Neuronal stem cell (in vitro differentiated cells): ENCODE measurements at regions not wholly inside any gene's neighbourhood (a gene's known extent, or its start where the extent isn't known, plus 50 kb on each side); places are given as distances from the start of the nearest gene placed in this dataset.

Experiments used
- DNase-seq: peaks from one replicate; pipeline ENCODE4 v3.0.0-alpha.2; 2013; ENCODE audit warnings: low spot score
- H2AFZ ChIP-seq: one replicate; pipeline ENCODE4 v1.6.1; 2013; ENCODE audit warnings: mild to moderate bottlenecking, low read length, inconsistent platforms
- H2AK5ac ChIP-seq: 2 replicates; pipeline ENCODE4 v1.6.1; 2013; ENCODE audit warnings: low read depth, mild to moderate bottlenecking, inconsistent platforms, low read length, moderate library complexity, mixed read lengths
- H2BK120ac ChIP-seq: 2 replicates; pipeline ENCODE4 v1.6.1; 2013; ENCODE audit warnings: low read depth, mild to moderate bottlenecking, inconsistent platforms, low read length, moderate library complexity, mixed read lengths
- H2BK12ac ChIP-seq: one replicate; pipeline ENCODE4 v1.6.1; 2013; ENCODE audit warnings: low read length, inconsistent platforms
- H2BK15ac ChIP-seq: 2 replicates; pipeline ENCODE4 v1.6.1; 2013; ENCODE audit warnings: mild to moderate bottlenecking, low read length, inconsistent platforms, mixed read lengths
- H2BK5ac ChIP-seq: one replicate; pipeline ENCODE4 v1.6.1; 2013; ENCODE audit warnings: inconsistent platforms, mild to moderate bottlenecking, low read length, moderate library complexity
- H3K14ac ChIP-seq: one replicate; pipeline ENCODE4 v1.6.1; 2013; ENCODE audit warnings: low read length, inconsistent platforms
- H3K18ac ChIP-seq: 2 replicates; pipeline ENCODE4 v1.6.1; 2013; ENCODE audit warnings: low read length, inconsistent platforms
- H3K23ac ChIP-seq: 2 replicates; pipeline ENCODE4 v1.6.1; 2013; ENCODE audit warnings: low read depth, mild to moderate bottlenecking, mixed read lengths, low read length, inconsistent platforms; ENCODE audit not compliant: poor library complexity
- H3K27ac ChIP-seq: replicated peaks from 3 replicates; pipeline ENCODE4 v1.5.1; 2013; ENCODE audit warnings: low read length, inconsistent platforms
- H3K27me3 ChIP-seq, 3 experiments: 2 replicates each; pipeline ENCODE4 v1.6.1; 2013; ENCODE audit warnings: low read length in 3 of 3, mild to moderate bottlenecking in 2 of 3, inconsistent platforms in 1 of 3, low read depth in 1 of 3, mixed read lengths in 1 of 3, moderate library complexity in 1 of 3; ENCODE audit not compliant: control insufficient read depth in 3 of 3, insufficient read depth in 3 of 3
- H3K36me3 ChIP-seq, 2 donors: replicated peaks in 1 of 2; 2 replicates each; pipeline ENCODE4 v1.6.1; 2013; ENCODE audit warnings: low read length in 2 of 2; ENCODE audit not compliant: control insufficient read depth in 2 of 2, insufficient read depth in 2 of 2
- H3K4ac ChIP-seq: 2 replicates; pipeline ENCODE4 v1.6.1; 2013; ENCODE audit warnings: inconsistent platforms, mild to moderate bottlenecking, low read length, moderate library complexity
- H3K4me1 ChIP-seq, 2 donors: 1 replicate in 1 of 2; 2 replicates in 1 of 2; pipeline ENCODE4 v1.6.1; 2013; ENCODE audit warnings: low read length in 2 of 2, low read depth in 1 of 2; ENCODE audit not compliant: control insufficient read depth in 2 of 2, insufficient read depth in 1 of 2
- H3K4me2 ChIP-seq: one replicate; pipeline ENCODE4 v1.6.1; 2013; ENCODE audit warnings: mild to moderate bottlenecking, low read length, inconsistent platforms; ENCODE audit not compliant: insufficient read depth, poor library complexity, severe bottlenecking
- H3K4me3 ChIP-seq, 2 donors: 2 replicates each; pipeline ENCODE4 v1.5.1; 2013; ENCODE audit warnings: low read length in 2 of 2, mild to moderate bottlenecking in 2 of 2, inconsistent platforms in 1 of 2, moderate library complexity in 1 of 2
- H3K79me1 ChIP-seq: one replicate; pipeline ENCODE4 v1.6.1; 2013; ENCODE audit warnings: low read depth, mild to moderate bottlenecking, inconsistent platforms, low read length, moderate library complexity
- H3K9ac ChIP-seq: one replicate; pipeline ENCODE4 v1.6.1; 2013; ENCODE audit warnings: mild to moderate bottlenecking, low read depth, low read length, inconsistent platforms; ENCODE audit not compliant: poor library complexity
- H3K9me3 ChIP-seq, 2 donors: replicated peaks in 1 of 2; 2 replicates each; pipeline versions ENCODE3 to v1.6.1; 2013; ENCODE audit warnings: low read length in 2 of 2, mild to moderate bottlenecking in 2 of 2, inconsistent platforms in 1 of 2, low read depth in 1 of 2, mixed read lengths in 1 of 2, moderate library complexity in 1 of 2; ENCODE audit not compliant: control insufficient read depth in 2 of 2, insufficient read depth in 1 of 2
- H4K8ac ChIP-seq: one replicate; pipeline ENCODE4 v1.6.1; 2013; ENCODE audit warnings: low read depth, mild to moderate bottlenecking, inconsistent platforms, low read length, moderate library complexity
- H4K91ac ChIP-seq: one replicate; pipeline ENCODE4 v1.6.1; 2013; ENCODE audit warnings: low read length, low read depth, mild to moderate bottlenecking, inconsistent platforms; ENCODE audit not compliant: poor library complexity
- WGBS, 2 donors: extraction: QIAGEN DNeasy Blood & Tissue Kit; methylation state at CpG; one replicate each; pipeline ENCODE4 v1.1.7; 2013; ENCODE audit warnings: missing lambda C conversion rate in 2 of 2, mixed read lengths in 1 of 2; ENCODE audit not compliant: insufficient read length in 2 of 2, insufficient replicate concordance in 1 of 2; ENCODE audit errors: extremely low coverage in 2 of 2; 5-methylcytosine and 5-hydroxymethylcytosine counted together

GRCh38 chrX:63935835-63936234 is 150.8 kb upstream of the ARHGEF9 start:
- Histone ChIP-seq H3K4me2 (no peak overlapping the region), H3K23ac (no peak overlapping the region), H3K18ac (no peak overlapping the region), H3K4ac (no peak overlapping the region), H2BK120ac (no peak overlapping the region), H3K9me3 (no peaks in the 10 kb centered on the region), H3K14ac (no peak overlapping the region), H3K36me3 (no peaks in the 10 kb centered on the region), H2BK12ac (no peak overlapping the region), H3K9ac (no peak overlapping the region), H2AFZ (no peak overlapping the region), H3K79me1 (no peaks in the 10 kb centered on the region), H3K27me3 (no peaks in the 10 kb centered on the region), H3K4me1 (peaks cover 0 to 2% of the 10 kb centered on the region in 2 donors), H3K27ac (no peak overlapping the region), H2BK5ac (no peak overlapping the region), H2BK15ac (no peak overlapping the region), H3K4me3 (no peak overlapping the region), H4K8ac (no peak overlapping the region), H4K91ac (no peak overlapping the region), H2AK5ac (no peak overlapping the region)
- DNase-seq: no peak
- WGBS, 2 donors: no CpG with 5 or more reads among the region's 2 CpGs

- DNase-seq: no peak
- H3K14ac ChIP-seq: no peak overlapping the region
- no peaks in the 10 kb centered on the region for H3K79me1 ChIP-seq
- no peaks in the 10 kb centered on the region for H3K27me3 ChIP-seq
- WGBS, 2 donors: no CpG with 5 or more reads among the region's 3 CpGs
- no peak overlapping the region for H2BK5ac ChIP-seq
- no peak overlapping the region for H2BK120ac ChIP-seq
- no peak overlapping the region for H3K27ac ChIP-seq
- H2BK12ac ChIP-seq: no peak overlapping the region
- no peak overlapping the region for H3K4me3 ChIP-seq
- H3K18ac ChIP-seq: no peak overlapping the region
- H3K36me3 ChIP-seq: no peaks in the 10 kb centered on the region
- H2AK5ac ChIP-seq: no peak overlapping the region
- no peak overlapping the region for H4K8ac ChIP-seq
- H2BK15ac ChIP-seq: no peak overlapping the region
- H3K9ac ChIP-seq: no peak overlapping the region
- no peak overlapping the region for H4K91ac ChIP-seq
- H3K4ac ChIP-seq: no peak overlapping the region
- no peaks in the 10 kb centered on the region for H3K9me3 ChIP-seq
- H3K4me2 ChIP-seq: no peak overlapping the region
- no peak overlapping the region for H3K23ac ChIP-seq
- H2AFZ ChIP-seq: no peak overlapping the region
- peaks cover 0 to 2% of the 10 kb centered on the region in 2 donors for H3K4me1 ChIP-seq
Measured at GRCh38 chrX:63934791-63935190, 149.8 kb upstream of the ARHGEF9 start.

- no peak overlapping the region for H3K23ac ChIP-seq
- no peak overlapping the region for H2BK12ac ChIP-seq
- H2AK5ac ChIP-seq: no peak overlapping the region
- no peak for DNase-seq
- no peak overlapping the region for H3K4me2 ChIP-seq
- H3K79me1 ChIP-seq: no peaks in the 10 kb centered on the region
- no peak overlapping the region for H4K91ac ChIP-seq
- no peak overlapping the region for H4K8ac ChIP-seq
- no peak overlapping the region for H2BK15ac ChIP-seq
- no peak overlapping the region for H2BK120ac ChIP-seq
- no peaks in the 10 kb centered on the region for H3K9me3 ChIP-seq
- H3K9ac ChIP-seq: no peak overlapping the region
- WGBS, 2 donors: no CpG with 5 or more reads among the region's 1 CpG
- no peaks in the 10 kb centered on the region for H3K36me3 ChIP-seq
- H3K4me1 ChIP-seq: peaks cover 0 to 2% of the 10 kb centered on the region in 2 donors
- H3K4me3 ChIP-seq: no peak overlapping the region
- H3K4ac ChIP-seq: no peak overlapping the region
- H3K27me3 ChIP-seq: no peaks in the 10 kb centered on the region
- H2AFZ ChIP-seq: no peak overlapping the region
- H3K27ac ChIP-seq: no peak overlapping the region
- H2BK5ac ChIP-seq: no peak overlapping the region
- no peak overlapping the region for H3K14ac ChIP-seq
- no peak overlapping the region for H3K18ac ChIP-seq
Measured at GRCh38 chrX:63934160-63934559, 149.1 kb upstream of the ARHGEF9 start.

- H3K4me3 ChIP-seq: no peak overlapping the region
- no peak overlapping the region for H2BK15ac ChIP-seq
- H2AK5ac ChIP-seq: no peak overlapping the region
- H3K79me1 ChIP-seq: no peaks in the 10 kb centered on the region
- no peaks in the 10 kb centered on the region for H3K36me3 ChIP-seq
- no peak overlapping the region for H4K8ac ChIP-seq
- DNase-seq: no peak
- WGBS, 2 donors: no CpG with 5 or more reads among the region's 10 CpGs
- H3K27ac ChIP-seq: no peak overlapping the region
- peaks cover 0 to 2% of the 10 kb centered on the region in 2 donors for H3K4me1 ChIP-seq
- H2BK12ac ChIP-seq: no peak overlapping the region
- no peak overlapping the region for H2AFZ ChIP-seq
- H4K91ac ChIP-seq: no peak overlapping the region
- no peak overlapping the region for H3K14ac ChIP-seq
- no peak overlapping the region for H3K4ac ChIP-seq
- H3K9me3 ChIP-seq: no peaks in the 10 kb centered on the region
- no peak overlapping the region for H3K23ac ChIP-seq
- no peak overlapping the region for H3K9ac ChIP-seq
- H3K27me3 ChIP-seq: no peaks in the 10 kb centered on the region
- H2BK5ac ChIP-seq: peak overlapping the region; percentile 39
- H3K18ac ChIP-seq: no peak overlapping the region
- no peak overlapping the region for H2BK120ac ChIP-seq
- H3K4me2 ChIP-seq: no peak overlapping the region
Measured at GRCh38 chrX:63932907-63933306, 147.9 kb upstream of the ARHGEF9 start.
